SW 1271 (cell line): ENCODE measurements at regions not wholly inside any gene's neighbourhood (a gene's known extent, or its start where the extent isn't known, plus 50 kb on each side); places are given as distances from the start of the nearest gene placed in this dataset.

Experiments
- DNase-seq, 2 experiments: peaks; one replicate each; lab custom pipeline; 2025; lab: John Stamatoyannopoulos, UW

DNA sequence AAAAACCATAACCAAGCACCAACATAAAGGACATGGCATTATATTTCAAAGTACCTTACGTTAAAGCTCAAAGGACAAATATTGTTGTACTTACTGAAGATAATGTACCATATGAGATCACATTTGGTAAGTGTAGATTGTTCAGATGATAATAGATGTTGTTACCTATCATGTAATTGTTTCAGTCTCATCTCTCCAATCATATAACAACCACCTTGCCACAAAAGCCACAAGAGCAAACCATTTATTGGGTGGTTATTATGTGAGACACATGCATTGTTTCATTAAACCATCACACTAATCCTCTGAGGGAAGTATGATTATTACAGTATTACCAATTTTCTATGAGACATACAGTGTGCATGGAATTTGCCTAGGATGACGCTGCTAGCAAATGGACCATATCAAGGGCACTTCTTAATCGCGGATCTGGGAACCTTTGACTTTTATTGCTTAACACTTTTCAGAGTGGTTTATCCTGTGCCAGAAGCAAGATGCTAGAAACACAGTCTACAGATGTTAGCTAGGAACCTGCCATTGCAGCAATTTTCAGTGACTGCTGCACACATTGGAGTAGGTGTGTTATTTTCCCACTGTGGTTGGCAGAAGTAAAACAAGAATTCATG, 149.8 kb upstream of the AKIRIN2 start:
- no peak for DNase-seq

DNA sequence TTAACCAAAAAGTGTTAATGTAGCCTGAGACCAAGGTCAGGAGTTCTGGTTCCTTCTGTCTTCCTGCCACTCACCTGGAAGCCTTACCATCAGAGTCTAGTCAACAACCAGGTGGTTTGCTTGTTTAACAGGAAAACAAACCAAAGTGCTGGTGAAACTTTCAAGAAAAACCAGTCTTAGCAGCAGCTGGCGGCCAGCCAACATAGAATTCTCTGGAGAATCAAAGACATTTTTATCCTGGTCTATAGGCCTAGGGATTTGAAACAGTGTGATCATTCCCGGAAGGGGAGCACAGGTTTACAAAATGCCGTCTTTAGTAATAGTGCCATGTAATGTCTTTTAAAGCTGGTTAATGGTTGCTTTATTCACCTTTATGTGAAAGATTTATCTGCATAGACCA, 146.6 kb upstream of the AKIRIN2 start:
- no peak for DNase-seq

DNA sequence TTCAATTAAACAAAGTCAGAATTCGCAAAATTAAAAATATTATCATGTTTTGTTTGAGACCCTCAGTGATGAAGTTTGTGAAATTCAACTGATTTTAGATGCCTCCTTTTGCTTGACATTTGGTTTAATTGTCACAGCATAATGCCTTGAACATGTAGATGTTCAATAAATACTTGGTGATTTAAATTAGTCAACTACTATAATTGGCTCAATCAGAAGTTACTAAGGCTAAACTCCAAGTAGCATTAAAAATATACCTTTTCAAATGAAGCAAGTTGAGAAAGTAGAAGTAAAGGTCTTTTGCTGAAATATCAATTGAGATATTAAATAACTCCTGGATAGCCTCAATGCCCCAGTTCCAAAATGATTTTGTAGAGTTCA, 145.8 kb upstream of the AKIRIN2 start:
- no peak for DNase-seq

DNA sequence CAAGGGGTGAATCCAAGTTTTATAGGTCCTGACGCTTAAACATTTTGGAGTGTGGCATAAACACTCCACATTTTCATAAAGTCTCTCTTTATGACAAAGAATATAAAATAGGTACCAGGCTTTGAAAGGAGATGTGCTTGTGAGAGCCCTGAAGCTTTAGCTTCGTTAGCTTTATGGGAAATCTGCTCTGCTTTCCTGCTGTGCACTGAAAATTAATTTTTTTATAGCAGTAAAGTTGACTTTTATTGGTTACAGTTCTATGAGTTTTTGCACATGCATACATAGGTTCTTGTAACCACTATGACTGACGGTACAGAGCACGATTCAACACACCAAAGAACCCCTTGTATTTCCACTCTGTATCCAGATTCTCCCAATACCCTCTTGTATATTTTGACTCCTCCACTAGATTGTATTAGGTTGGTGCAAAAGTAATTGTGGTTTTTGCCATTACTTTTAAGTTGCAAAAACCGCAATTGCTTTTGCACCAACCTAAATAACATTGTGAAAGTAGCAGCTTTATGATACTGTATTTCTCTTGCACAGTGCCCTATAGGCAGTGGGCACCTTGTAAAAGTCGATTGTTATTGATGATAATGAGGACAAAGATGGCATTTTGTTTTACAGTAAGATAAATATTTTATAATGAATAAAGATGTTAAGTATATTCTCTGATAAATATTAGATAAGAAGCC, 145.2 kb upstream of the AKIRIN2 start:
- no peak for DNase-seq

DNA sequence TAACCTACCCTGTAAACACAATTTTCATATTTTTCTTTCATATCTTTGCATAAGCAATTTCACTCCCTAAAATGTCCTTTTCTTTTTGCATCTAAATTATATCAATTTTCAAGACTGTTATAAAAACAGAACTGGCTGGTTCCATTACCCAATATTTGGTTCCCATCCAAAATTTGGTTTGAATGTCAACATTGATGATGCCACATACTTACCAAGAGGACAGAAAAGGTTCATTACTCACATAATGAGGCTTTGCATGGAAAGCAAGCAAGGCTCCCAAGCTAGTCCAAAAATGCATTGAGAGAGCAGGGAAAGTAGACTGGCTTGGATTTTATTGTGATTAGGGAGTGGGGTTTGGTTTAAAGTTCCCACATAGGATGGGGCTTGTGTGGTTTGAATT, 144.4 kb upstream of the AKIRIN2 start:
- DNase-seq = no peak

DNA sequence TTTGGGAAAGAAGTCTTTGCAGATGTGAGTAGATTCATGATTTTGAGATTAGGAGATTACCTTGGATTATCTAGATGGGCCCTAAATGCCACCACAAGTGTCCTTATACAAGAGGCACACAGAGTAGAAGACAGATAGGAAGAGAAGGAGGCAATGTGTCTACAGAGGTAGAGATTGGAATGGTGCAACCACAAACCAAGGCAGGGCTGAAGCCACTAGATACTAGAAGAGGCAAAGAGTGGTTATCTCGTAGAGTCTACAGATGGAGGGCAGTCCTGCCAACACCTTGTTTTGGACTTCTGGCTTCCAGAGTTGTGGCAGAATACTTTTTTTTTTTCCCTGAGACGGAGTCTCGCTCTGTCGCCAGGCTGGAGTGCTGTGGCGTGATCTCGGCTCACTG, 138.3 kb upstream of the AKIRIN2 start:
- no peak for DNase-seq

DNA sequence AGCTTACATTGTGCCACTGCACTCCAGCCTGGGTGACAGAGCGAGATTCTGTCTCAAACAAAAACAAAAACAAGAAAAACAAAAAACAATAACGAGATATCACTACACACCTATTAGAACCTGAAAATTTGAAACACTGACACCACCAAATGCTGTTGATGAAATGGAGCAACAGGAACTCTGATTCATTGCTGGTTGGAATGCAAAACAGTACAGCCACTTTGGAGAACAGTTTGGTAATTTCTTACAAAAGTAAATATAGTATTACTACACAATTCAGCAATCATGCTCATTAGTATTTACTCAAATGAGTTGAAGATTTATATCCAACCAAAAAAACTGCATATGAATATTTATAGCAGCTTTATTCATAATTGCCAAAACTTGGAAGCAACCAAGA, 135.8 kb upstream of the AKIRIN2 start:
- no peak for DNase-seq

DNA sequence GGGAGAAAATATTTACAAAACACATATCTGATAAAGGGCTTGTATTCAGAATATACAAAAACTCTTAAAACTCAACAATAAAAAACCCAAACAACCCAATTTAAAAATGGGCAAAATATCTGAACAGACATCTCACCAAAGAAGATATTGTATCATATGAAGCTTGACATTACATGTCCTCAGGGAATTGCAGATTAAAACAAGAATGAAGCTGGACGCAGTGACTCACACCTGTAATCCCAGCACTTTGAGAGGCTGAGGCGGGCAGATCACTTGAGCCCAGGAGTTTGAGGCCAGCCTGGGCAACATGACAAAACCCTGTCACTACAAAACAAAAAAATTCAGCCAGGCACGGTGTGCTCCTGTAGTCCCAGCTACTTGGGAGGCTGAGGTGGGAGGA, 135.4 kb upstream of the AKIRIN2 start:
- no peak for DNase-seq

DNA sequence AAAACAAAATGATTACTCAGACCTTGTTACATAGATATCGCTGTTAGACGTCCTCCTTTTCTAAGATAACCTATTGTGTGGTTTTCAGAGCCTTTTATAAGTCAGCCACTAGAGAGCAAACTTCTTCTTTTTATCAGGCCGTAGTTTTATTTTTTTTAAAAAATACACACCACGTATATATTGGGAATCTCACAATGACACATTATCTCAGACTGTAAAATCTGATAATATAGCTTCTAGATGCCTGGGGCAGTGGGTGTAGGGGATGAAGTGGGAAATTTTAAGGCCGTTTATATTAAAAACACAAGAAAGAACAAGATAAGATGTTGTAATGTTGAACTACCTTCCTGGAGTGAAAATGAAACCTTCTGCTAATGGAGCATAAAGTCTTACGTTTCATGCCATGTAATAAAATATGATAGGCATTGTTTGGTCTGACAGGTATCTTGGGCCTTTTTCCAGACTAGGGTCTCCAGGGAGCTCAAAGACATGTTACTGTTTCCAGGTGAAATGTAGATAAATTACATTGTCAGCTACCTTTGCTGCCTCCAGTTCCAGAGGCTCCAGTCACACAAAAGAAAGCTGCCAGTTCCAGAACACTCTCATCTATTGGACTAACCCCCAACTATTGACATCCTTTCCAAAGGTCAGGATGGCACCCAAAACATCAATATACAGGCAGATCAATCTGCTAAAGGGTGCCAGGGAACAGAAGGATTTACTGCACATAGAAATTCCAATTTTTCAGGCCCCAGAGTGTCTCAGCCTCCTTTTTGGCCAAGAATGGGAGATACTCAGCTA, 130.2 kb upstream of the AKIRIN2 start:
- DNase-seq = peak in 1 of 2 experiments; percentile 68

DNA sequence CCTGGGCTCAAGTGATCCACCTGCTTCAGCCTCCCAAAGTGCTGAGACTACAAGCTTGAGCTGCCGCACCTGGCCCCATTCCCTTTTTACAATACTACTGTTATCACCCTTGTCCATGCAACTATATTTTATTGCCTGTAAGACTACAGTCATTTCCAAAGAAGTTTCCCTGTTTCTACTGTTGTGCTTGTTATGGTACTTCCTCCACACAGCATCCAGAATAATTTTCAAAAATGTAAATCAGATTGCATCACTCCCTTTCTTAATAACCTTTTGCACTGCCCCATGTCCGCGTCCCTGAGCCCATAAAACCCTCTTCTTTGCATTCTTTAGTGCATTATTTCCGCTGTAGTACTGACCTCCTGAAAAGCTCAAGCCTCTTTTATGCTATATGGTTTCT, 128.9 kb upstream of the AKIRIN2 start:
- no peak for DNase-seq

DNA sequence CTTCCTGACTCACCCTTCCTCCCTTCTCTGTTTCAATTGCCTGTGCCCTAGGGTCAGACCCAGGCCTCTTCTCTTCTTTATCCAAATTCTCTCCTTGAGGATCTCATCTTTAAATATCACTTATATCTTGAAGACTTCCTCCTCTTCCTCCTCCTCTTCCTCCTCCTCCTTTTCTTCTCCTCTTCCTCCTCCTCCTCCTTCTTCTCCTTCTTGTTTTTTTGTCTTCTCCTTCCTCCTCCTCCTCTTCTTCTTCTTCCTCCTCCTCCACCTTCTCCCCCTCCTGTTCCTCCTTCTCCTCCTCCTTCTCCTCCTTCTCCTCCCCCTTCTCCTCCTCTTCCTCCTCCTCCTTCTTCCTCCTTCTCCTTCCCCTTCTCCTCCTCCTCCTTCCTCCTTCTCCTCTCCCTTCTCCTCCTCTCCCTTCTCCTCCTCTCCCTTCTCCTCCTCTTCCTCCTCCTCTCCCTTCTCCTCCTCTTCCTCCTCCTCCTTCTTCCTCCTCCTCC, 127.6 kb upstream of the AKIRIN2 start:
- no peak for DNase-seq

DNA sequence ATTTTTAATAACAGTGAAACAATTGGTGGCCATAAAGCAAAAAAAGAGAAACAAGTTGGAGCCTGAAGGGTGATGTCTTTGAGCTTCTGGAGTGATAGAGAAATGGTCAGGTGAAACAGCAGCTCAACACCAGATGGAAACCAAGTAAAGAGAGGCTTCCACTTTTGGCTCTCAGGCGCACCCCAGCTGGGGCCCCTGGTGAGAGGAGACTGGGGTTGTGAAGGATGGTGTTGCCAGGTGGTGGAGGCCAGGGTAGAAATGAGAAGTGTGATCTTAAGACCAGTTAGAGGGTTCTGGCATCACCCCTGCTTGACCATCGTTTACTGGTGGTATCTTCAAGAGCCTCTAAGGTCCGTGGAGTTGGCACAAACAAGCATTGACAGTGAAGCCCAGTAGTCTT, 126.0 kb upstream of the AKIRIN2 start:
- no peak for DNase-seq

DNA sequence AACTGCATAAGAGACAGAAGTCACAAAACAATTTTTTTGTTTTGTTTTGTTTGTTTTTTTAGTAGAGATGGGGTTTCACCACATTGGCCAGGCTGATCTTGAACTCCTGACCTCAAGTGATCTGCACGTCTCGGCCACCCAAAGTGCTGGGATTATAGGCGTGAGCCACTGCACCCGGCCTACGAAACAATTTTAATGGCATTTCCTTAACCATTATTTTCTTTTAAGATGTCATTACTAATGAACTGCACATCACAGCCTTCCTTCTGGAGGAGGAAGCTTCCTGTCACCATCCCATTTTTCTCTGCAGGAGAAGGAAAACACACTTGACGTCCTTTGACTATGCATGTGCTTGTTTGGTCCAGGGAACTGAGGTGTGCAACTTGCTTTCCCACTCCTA, 125.3 kb upstream of the AKIRIN2 start:
- DNase-seq = no peak

DNA sequence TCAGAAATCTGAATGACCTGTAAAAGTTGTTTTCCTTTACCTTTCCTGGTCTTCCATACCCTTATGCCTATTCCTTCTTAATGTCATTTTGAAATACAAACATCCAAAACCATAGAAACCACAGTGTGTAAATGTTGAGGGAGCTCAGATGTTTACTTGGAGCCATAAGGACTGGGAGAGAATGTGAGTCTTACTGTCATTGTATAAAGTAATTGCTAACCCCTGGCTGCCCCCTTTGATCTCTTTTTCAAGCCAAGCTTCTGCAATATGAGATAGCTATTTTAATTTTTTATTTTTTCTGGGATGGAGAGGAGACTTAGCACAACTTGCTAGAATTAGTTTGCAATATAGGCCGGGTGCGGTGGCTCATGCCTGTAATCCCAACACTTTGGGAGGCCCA, 124.4 kb upstream of the AKIRIN2 start:
- DNase-seq = no peak

DNA sequence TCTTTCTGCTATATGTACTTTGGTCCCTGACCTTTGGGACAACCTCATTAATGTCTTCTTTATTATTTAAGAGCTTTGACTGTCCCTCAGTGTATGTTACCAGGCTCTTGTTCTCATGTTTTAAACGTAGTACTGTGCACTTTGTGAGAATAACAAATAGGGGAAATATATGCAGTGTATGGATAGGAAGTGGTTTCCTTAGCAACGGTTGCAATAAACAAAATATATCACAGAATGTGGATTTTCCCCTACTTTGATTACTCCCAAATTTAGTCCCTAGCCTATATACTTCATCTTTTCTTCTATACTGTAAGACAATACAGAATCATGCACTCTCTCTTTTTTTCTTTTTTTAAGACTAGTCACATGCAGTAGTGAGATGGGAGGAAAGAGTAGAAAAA, 123.8 kb upstream of the AKIRIN2 start:
- DNase-seq = no peak

DNA sequence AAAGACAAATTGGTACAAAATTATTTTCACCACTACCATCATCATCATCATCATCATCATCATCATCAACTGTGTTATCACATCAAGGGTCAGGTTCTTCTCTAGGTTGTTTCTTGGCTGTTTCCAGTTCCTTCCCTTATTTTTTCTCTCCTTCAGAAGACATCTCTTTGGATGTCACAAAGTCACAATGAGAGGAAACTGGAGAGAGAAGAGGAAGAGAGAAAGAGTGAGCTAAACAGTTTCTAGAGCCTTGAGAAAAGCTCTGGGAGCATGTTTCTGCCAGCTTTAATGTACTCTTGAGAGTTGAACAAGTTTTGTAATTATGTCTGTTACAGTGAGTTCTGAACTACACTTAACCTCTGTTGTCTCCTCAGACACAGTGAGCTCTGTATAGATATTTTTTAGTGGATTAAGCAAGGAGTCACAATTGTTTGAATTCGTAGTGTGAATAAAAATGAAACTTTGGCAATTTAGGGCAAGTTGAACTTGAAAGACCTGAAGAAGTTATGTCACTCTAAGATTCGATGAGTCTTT, 123.0 kb upstream of the AKIRIN2 start:
- no peak for DNase-seq

DNA sequence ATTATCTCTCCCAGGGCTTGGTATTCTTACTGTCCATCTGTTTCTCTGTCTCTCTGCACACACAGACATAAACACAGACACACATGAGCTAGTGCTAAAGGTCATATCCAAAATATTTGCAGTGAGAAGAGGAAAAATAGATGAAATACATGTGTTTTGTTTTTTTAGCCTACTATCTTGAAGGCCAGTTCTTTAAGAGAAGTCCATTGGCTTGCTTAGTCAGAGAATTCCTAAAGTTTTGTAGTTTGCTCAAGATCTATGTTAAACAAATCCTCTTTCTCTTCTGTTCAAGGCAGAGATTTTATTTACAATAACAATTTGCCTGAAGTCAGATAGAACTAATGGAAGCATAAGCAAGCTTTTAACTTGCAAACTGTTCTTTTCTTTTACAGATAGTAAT, 120.0 kb upstream of the AKIRIN2 start:
- no peak for DNase-seq

DNA sequence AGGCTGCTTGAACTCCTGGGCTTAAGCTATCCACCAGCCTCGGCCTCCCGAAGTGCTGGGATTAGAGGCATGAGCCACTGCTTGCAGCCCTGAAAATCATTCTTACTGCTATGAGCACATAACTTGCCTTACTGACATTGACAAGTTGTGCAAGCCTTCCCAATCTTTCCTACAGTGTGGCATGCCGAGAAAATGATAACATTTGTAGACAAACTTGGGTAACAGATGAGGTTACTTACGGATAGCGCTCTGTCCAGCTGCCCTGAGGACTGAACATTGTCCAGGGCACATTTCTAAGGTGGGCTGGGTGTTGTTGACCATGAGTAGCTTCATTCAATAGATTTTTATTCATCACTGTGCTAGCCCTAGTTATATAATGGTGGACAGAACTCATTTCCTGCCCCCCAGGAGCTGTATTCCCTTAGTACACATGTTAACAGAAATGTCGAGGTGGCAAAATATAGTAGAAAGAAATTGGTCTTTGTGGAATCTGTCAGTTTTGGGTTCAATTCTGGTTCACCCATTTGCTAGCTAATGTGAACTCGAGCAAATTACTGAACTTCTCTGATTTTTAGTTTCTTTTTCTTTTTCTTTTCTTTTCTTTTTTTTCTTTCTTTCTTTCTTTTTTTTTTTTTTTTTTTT, 118.4 kb upstream of the AKIRIN2 start:
- no peak for DNase-seq

DNA sequence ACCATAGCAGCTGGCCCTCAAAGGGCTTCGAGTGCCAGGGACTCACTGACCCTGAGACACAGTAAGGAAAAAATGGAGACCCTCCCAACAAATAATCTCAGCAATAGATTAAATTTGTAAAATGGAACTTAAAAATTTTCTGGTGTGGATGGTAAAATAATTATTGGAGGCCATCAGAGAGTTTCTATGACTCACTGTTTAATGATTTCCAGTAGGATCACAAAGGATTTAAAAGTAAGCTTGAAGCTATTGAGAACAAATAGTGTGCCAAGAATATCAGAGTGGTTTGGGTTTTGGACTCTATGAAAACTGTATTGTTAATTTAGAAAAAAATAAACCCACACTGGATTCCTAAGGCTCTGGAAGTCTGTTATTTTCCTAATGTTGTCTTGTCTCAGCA, 115.2 kb upstream of the AKIRIN2 start:
- DNase-seq = no peak

DNA sequence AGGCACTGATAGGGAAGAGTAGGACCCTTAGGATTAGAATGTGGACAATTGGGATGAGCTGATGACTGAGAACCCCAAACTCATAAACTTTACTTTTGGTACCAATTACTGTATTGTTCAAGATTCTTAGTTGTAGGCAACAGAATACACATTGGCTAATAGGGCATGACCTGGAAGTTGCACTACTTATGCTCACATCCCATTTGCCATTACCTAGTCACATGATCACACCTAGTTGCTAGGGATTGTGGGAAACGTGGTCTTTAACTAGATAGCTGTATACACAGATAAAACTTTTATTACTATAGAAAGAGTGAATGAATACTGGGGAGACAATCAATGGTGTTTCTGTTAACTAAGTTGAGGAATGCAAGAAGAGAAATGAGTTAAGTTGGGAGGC, 113.4 kb upstream of the AKIRIN2 start:
- no peak for DNase-seq

DNA sequence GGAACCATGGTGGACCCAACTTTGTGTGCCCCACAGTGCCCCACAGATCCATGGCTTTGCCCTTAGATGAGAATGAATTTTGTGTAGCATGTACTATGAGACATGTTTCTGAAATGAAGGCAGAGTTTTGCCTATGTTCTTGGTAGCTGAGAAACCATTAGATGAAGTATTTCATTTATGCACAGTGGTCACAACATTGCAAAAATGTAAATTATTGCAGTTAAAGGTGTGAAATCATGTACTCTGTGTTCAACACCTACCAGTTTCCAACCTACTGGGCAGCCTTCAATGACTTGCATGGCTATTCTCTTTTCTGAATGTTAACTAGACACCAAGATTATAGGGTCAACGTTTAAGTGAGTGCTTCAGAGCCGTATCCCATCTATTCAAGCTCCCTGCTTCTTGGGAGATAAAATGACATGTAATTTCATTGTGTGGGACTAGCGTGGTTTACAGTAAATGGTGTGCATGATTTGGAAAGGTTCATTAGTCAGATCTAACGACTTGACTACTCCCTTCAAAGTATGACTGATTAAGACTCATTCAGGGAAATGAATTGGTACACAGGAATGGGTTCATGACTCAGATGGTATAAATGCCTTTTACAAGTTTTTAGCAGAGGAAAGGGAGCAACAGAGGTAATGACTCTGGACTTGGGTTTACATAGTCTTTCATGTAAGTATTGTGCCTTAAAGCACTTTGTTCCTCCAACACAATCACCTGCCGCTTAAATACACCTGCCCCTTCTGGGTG, 106.1 kb upstream of the AKIRIN2 start:
- DNase-seq = no peak

DNA sequence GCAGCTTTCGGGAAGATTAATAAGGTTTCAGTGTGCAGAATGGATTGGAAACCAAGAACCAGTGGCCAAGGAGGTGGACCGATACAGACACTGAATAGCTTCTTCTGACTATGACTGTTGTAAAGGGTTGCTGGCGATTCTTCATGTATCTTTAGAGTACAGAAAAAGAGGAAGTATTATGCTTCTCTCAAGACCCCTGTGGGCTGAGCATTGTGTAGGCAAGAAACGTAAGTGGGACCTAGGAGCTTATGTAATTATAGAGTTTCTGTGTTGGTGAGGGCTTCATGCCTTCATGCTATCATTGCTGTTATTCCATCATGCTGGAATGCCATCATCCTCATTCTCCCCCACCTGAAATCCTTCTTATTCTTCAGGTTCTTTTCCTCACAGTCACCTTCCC, 105.4 kb upstream of the AKIRIN2 start:
- DNase-seq = no peak
